ENCODE measurements at regions not wholly inside any gene's neighbourhood (a gene's known extent, or its start where the extent isn't known, plus 50 kb on each side); places are given as distances from the start of the nearest gene placed in this dataset.

GRCh38 chr4:164461901-164462300 lies 292.0 kb upstream of the SMIM31 start:
- H3K9me3 Mint-ChIP-seq, result peaks cover 3% of the 10 kb centered on the region
- no peak overlapping the region for H3K27ac ChIP-seq
- DNase-seq (ENCODE audit: low spot score), result no peak
- H3K27ac Mint-ChIP-seq, result no peak overlapping the region
- H3K9ac ChIP-seq, result no peak overlapping the region
- H3K4me1 ChIP-seq, result no peaks in the 10 kb centered on the region
- H4K20me1 ChIP-seq (ENCODE audit: low read depth), result no peaks in the 10 kb centered on the region
- no peaks in the 10 kb centered on the region for H3K36me3 ChIP-seq
- H3F3A ChIP-seq (ENCODE audit: low read depth), result no peaks in the 10 kb centered on the region
- TF ChIP-seq EZH2 (IDR thresholded peaks at IDR 0.05), result no peak
- H3K4me2 ChIP-seq, result no peak overlapping the region
- no peaks in the 10 kb centered on the region for H3K4me1 Mint-ChIP-seq
- H3K27me3 Mint-ChIP-seq (ENCODE audit: insufficient read depth, low read depth), result no peaks in the 10 kb centered on the region
- H2AFZ ChIP-seq (replicated peaks), result no peak overlapping the region
- no peaks in the 10 kb centered on the region for H3K9me3 ChIP-seq (ENCODE audit: low read depth)
- H3K79me2 ChIP-seq (ENCODE audit: low read depth), result no peaks in the 10 kb centered on the region
- no peaks in the 10 kb centered on the region for H3K27me3 ChIP-seq
- H3K4me3 ChIP-seq, result no peak overlapping the region
- no peaks in the 10 kb centered on the region for H3K36me3 Mint-ChIP-seq
- no peak overlapping the region for H3K4me3 Mint-ChIP-seq

- Mint-ChIP-seq H3K4me1 (no peaks in the 10 kb centered on the region), H3K36me3 (no peaks in the 10 kb centered on the region), H3K27ac (no peak overlapping the region), H3K9me3 (peaks cover 3% of the 10 kb centered on the region), H3K27me3 (ENCODE audit: insufficient read depth, low read depth) (no peaks in the 10 kb centered on the region), H3K4me3 (no peak overlapping the region)
- Histone ChIP-seq H3F3A (ENCODE audit: low read depth) (no peaks in the 10 kb centered on the region), H2AFZ (replicated peaks) (no peak overlapping the region), H4K20me1 (ENCODE audit: low read depth) (no peaks in the 10 kb centered on the region), H3K79me2 (ENCODE audit: low read depth) (no peaks in the 10 kb centered on the region), H3K9me3 (ENCODE audit: low read depth) (no peaks in the 10 kb centered on the region), H3K4me2 (no peak overlapping the region), H3K27ac (no peak overlapping the region), H3K27me3 (no peaks in the 10 kb centered on the region), H3K36me3 (no peaks in the 10 kb centered on the region), H3K9ac (no peak overlapping the region), H3K4me1 (no peaks in the 10 kb centered on the region), H3K4me3 (no peak overlapping the region)
- no peak for DNase-seq (ENCODE audit: low spot score)
- no peak for TF ChIP-seq EZH2phosphoT487 (IDR thresholded peaks at IDR 0.05)
- TF ChIP-seq CTCF (IDR thresholded peaks at IDR 0.05), result no peak
- no peak for TF ChIP-seq EZH2 (IDR thresholded peaks at IDR 0.05)
Observed at GRCh38 chr4:164462471-164462870, 291.5 kb upstream of the SMIM31 start.

- H3K27me3 Mint-ChIP-seq (ENCODE audit: insufficient read depth, low read depth), result no peaks in the 10 kb centered on the region
- H3K36me3 ChIP-seq, result no peaks in the 10 kb centered on the region
- H3K9me3 Mint-ChIP-seq, result peaks cover 3% of the 10 kb centered on the region
- H3K4me1 Mint-ChIP-seq, result no peaks in the 10 kb centered on the region
- H3F3A ChIP-seq (ENCODE audit: low read depth), result no peaks in the 10 kb centered on the region
- H3K4me3 Mint-ChIP-seq, result no peak overlapping the region
- TF ChIP-seq CTCF (IDR thresholded peaks at IDR 0.05) (no peak), EZH2phosphoT487 (IDR thresholded peaks at IDR 0.05) (no peak), EZH2 (IDR thresholded peaks at IDR 0.05) (no peak)
- H3K9ac ChIP-seq, result no peak overlapping the region
- no peak overlapping the region for H3K27ac Mint-ChIP-seq
- H3K27ac ChIP-seq, result no peak overlapping the region
- no peak overlapping the region for H3K4me3 ChIP-seq
- H3K4me1 ChIP-seq, result no peaks in the 10 kb centered on the region
- no peak for DNase-seq (ENCODE audit: low spot score)
- no peaks in the 10 kb centered on the region for H4K20me1 ChIP-seq (ENCODE audit: low read depth)
- H2AFZ ChIP-seq (replicated peaks), result no peak overlapping the region
- H3K79me2 ChIP-seq (ENCODE audit: low read depth), result no peaks in the 10 kb centered on the region
- H3K9me3 ChIP-seq (ENCODE audit: low read depth), result no peaks in the 10 kb centered on the region
- H3K36me3 Mint-ChIP-seq, result no peaks in the 10 kb centered on the region
- H3K4me2 ChIP-seq, result no peak overlapping the region
- H3K27me3 ChIP-seq, result no peaks in the 10 kb centered on the region
Observed at GRCh38 chr4:164464313-164464712, 289.6 kb upstream of the SMIM31 start.

- H3K9me3 ChIP-seq (ENCODE audit: low read depth), result no peaks in the 10 kb centered on the region
- no peaks in the 10 kb centered on the region for H3K4me1 ChIP-seq
- H3K9me3 Mint-ChIP-seq, result no peaks in the 10 kb centered on the region
- no peak overlapping the region for H3K27ac ChIP-seq
- H3K27ac Mint-ChIP-seq, result no peak overlapping the region
- H3K27me3 ChIP-seq, result no peaks in the 10 kb centered on the region
- no peaks in the 10 kb centered on the region for H3K79me2 ChIP-seq (ENCODE audit: low read depth)
- DNase-seq (ENCODE audit: low spot score), result no peak
- H3K9ac ChIP-seq, result no peak overlapping the region
- H3K27me3 Mint-ChIP-seq (ENCODE audit: insufficient read depth, low read depth), result no peaks in the 10 kb centered on the region
- H3K36me3 ChIP-seq, result no peaks in the 10 kb centered on the region
- H3K4me3 Mint-ChIP-seq, result no peak overlapping the region
- no peaks in the 10 kb centered on the region for H3K36me3 Mint-ChIP-seq
- no peaks in the 10 kb centered on the region for H3K4me1 Mint-ChIP-seq
- H2AFZ ChIP-seq (replicated peaks), result peak overlapping the region; percentile 12
- no peak for TF ChIP-seq EZH2phosphoT487 (IDR thresholded peaks at IDR 0.05)
- TF ChIP-seq EZH2 (IDR thresholded peaks at IDR 0.05), result no peak
- TF ChIP-seq CTCF (IDR thresholded peaks at IDR 0.05), result no peak
- no peaks in the 10 kb centered on the region for H3F3A ChIP-seq (ENCODE audit: low read depth)
- no peak overlapping the region for H3K4me2 ChIP-seq
- no peak overlapping the region for H3K4me3 ChIP-seq
- no peaks in the 10 kb centered on the region for H4K20me1 ChIP-seq (ENCODE audit: low read depth)
Observed at GRCh38 chr4:164467493-164467892, 286.4 kb upstream of the SMIM31 start.
